Panc1 (cell line): ENCODE measurements at regions not wholly inside any gene's neighbourhood (a gene's known extent, or its start where the extent isn't known, plus 50 kb on each side); places are given as distances from the start of the nearest gene placed in this dataset.

Source experiments
- SIN3A ChIP-seq: IDR thresholded peaks from 2 replicates; pipeline ENCODE4 v1.6.1; 2012; ENCODE audit warnings: low read depth, mild to moderate bottlenecking, low read length, moderate library complexity, borderline replicate concordance; ENCODE audit not compliant: insufficient read depth
- TF ChIP-seq, protein P1 (sequence below): fragments of 450-650 bp; IDR thresholded peaks from 2 replicates; pipeline ENCODE4 v1.5.1; 2017; ENCODE audit warnings: mild to moderate bottlenecking

DNA sequence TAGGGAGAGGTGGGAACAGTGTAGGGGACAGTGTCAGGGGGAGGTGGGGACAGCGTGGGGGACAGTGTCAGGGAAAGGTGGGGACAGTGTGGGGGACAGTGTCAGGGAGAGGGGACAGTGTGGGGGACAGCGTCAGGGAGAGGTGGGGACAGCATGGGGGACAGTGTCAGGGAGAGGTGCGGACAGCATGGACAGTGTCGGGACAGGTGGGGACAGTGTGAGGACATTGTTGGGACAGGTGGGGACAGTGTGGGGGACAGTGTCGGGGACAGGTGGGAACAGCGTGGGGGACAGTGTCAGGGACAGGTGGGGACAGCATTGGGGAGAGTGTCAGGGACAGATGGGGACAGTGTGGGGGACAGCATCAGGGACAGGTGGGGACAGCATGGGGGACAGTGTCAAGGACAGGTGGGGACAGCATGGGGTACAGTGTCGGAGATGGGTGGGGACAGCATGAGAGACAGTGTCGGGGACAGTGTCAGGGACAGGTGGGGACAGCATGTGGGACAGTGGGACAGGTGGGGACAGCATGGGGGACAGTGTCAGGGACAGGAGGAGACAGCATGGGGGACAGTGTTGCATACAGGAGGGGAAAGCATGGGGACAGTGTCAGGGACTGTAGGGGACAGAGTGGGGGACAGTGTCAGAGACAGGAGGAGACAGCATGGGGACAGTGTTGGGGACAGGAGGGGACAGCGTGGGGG is 139.0 kb downstream of the TMEM121 start:
- no peak for TF ChIP-seq SIN3A
- TF ChIP-seq, protein P1, sequence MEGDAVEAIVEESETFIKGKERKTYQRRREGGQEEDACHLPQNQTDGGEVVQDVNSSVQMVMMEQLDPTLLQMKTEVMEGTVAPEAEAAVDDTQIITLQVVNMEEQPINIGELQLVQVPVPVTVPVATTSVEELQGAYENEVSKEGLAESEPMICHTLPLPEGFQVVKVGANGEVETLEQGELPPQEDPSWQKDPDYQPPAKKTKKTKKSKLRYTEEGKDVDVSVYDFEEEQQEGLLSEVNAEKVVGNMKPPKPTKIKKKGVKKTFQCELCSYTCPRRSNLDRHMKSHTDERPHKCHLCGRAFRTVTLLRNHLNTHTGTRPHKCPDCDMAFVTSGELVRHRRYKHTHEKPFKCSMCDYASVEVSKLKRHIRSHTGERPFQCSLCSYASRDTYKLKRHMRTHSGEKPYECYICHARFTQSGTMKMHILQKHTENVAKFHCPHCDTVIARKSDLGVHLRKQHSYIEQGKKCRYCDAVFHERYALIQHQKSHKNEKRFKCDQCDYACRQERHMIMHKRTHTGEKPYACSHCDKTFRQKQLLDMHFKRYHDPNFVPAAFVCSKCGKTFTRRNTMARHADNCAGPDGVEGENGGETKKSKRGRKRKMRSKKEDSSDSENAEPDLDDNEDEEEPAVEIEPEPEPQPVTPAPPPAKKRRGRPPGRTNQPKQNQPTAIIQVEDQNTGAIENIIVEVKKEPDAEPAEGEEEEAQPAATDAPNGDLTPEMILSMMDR, result no peak
